Liver (tissue), 8 donors: ENCODE measurements at regions not wholly inside any gene's neighbourhood (a gene's known extent, or its start where the extent isn't known, plus 50 kb on each side); places are given as distances from the start of the nearest gene placed in this dataset.

ENCODE experiments used
- DNase-seq: peaks from one replicate; pipeline ENCODE4 v3.0.0-alpha.2; 2017; ENCODE audit warnings: low spot score
- H3K27ac ChIP-seq, 2 donors: one replicate each; pipeline ENCODE4 v1.7.0; 2013; ENCODE audit warnings: inconsistent platforms in 2 of 2, low read length in 2 of 2, control low read depth in 1 of 2, low read depth in 1 of 2, mild to moderate bottlenecking in 1 of 2
- H3K27me3 ChIP-seq, 4 donors: one replicate each; pipeline versions ENCODE4 v1.6.1 to v1.7.0; 2013; ENCODE audit warnings: low read length in 3 of 4, inconsistent platforms in 1 of 4, mild to moderate bottlenecking in 1 of 4, moderate library complexity in 1 of 4; ENCODE audit not compliant: control insufficient read depth in 4 of 4, insufficient read depth in 4 of 4
- H3K36me3 ChIP-seq, 4 donors: one replicate each; pipeline versions ENCODE4 v1.6.1 to v1.7.0; 2013; ENCODE audit warnings: low read length in 3 of 4, mild to moderate bottlenecking in 3 of 4, low read depth in 1 of 4, moderate library complexity in 1 of 4; ENCODE audit not compliant: control insufficient read depth in 4 of 4, insufficient read depth in 3 of 4
- H3K4me1 ChIP-seq, 4 donors: one replicate each; pipeline versions ENCODE4 v1.6.1 to v1.7.0; 2013; ENCODE audit warnings: low read length in 3 of 4, mild to moderate bottlenecking in 3 of 4, moderate library complexity in 1 of 4; ENCODE audit not compliant: control insufficient read depth in 4 of 4, insufficient read depth in 4 of 4
- H3K4me3 ChIP-seq, 3 donors: one replicate each; pipeline versions ENCODE4 v1.6.1 to v1.7.0; 2013; ENCODE audit warnings: low read length in 3 of 3, control low read depth in 1 of 3, low read depth in 1 of 3, mild to moderate bottlenecking in 1 of 3
- H3K9ac ChIP-seq, 2 donors: one replicate each; pipeline ENCODE4 v1.7.0; 2013; ENCODE audit warnings: low read length in 2 of 2, mild to moderate bottlenecking in 2 of 2, moderate library complexity in 2 of 2, control low read depth in 1 of 2, low read depth in 1 of 2
- H3K9me3 ChIP-seq, 4 donors: one replicate each; pipeline versions ENCODE4 v1.6.1 to v1.7.0; 2013; ENCODE audit warnings: low read length in 3 of 4; ENCODE audit not compliant: control insufficient read depth in 4 of 4
- ATF3 ChIP-seq: IDR thresholded peaks from 2 replicates; pipeline ENCODE4 v1.6.1; 2016; ENCODE audit warnings: antibody characterized with exemption
- CTCF ChIP-seq: fragments of 150-350 bp; IDR thresholded peaks from 2 replicates; pipeline ENCODE4 v1.5.1; 2017; ENCODE audit warnings: improper control_type of control experiment, low read depth, low read length; ENCODE audit not compliant: missing input control
- EGR1 ChIP-seq, 2 donors: IDR thresholded peaks; 2 replicates each; pipeline ENCODE4 v1.6.1; 2016 to 2018; ENCODE audit warnings: antibody characterized with exemption in 2 of 2, low read depth in 2 of 2
- FOXA1 ChIP-seq: IDR thresholded peaks from 2 replicates; pipeline ENCODE4 v1.6.1; 2016; ENCODE audit warnings: antibody characterized with exemption
- FOXA2 ChIP-seq: IDR thresholded peaks from 2 replicates; pipeline ENCODE4 v1.6.1; 2016; ENCODE audit warnings: antibody characterized with exemption
- GABPA ChIP-seq, 2 donors: IDR thresholded peaks in 1 of 2; conservative IDR thresholded peaks in 1 of 2; 2 replicates each; pipeline ENCODE4 v1.6.1; 2016; ENCODE audit warnings: antibody characterized with exemption in 2 of 2, mild to moderate bottlenecking in 1 of 2, moderate library complexity in 1 of 2
- HNF4A ChIP-seq, 2 donors: conservative IDR thresholded peaks; 2 replicates each; pipeline ENCODE4 v1.6.1; 2016; ENCODE audit warnings: antibody characterized with exemption in 2 of 2, mild to moderate bottlenecking in 2 of 2
- HNF4G ChIP-seq: IDR thresholded peaks from 2 replicates; pipeline ENCODE4 v1.6.1; 2016; ENCODE audit warnings: antibody characterized with exemption
- JUND ChIP-seq, 2 donors: IDR thresholded peaks; 2 replicates each; pipeline ENCODE4 v1.6.1; 2016; ENCODE audit warnings: antibody characterized with exemption in 2 of 2
- MAX ChIP-seq: IDR thresholded peaks from 2 replicates; pipeline ENCODE4 v1.6.1; 2016; ENCODE audit warnings: antibody characterized with exemption
- NR2F2 ChIP-seq: IDR thresholded peaks from 2 replicates; pipeline ENCODE4 v1.6.1; 2016; ENCODE audit warnings: antibody characterized with exemption
- RAD21 ChIP-seq, 2 donors: IDR thresholded peaks; 2 replicates each; pipeline ENCODE4 v1.6.1; 2016; ENCODE audit warnings: antibody characterized with exemption in 2 of 2, mild to moderate bottlenecking in 2 of 2
- REST ChIP-seq: IDR thresholded peaks from 2 replicates; pipeline ENCODE4 v1.6.1; 2016; ENCODE audit warnings: antibody characterized with exemption, mild to moderate bottlenecking
- RXRA ChIP-seq, 2 donors: IDR thresholded peaks; 2 replicates each; pipeline ENCODE4 v1.6.1; 2017 to 2018; ENCODE audit warnings: antibody characterized with exemption in 2 of 2, mild to moderate bottlenecking in 1 of 2
- SP1 ChIP-seq: IDR thresholded peaks from 2 replicates; pipeline ENCODE4 v1.6.1; 2018; ENCODE audit warnings: antibody characterized with exemption, mild to moderate bottlenecking
- TAF1 ChIP-seq: conservative IDR thresholded peaks from 2 replicates; pipeline ENCODE4 v1.6.1; 2016; ENCODE audit warnings: antibody characterized with exemption, mild to moderate bottlenecking
- YY1 ChIP-seq: IDR thresholded peaks from 2 replicates; pipeline ENCODE4 v1.6.1; 2016; ENCODE audit warnings: antibody characterized with exemption, mild to moderate bottlenecking
- ZBTB33 ChIP-seq: IDR thresholded peaks from 2 replicates; pipeline ENCODE4 v1.6.1; 2016; ENCODE audit warnings: antibody characterized with exemption
- WGBS: extraction: QIAGEN DNeasy Blood & Tissue Kit; methylation state at CpG from one replicate; pipeline ENCODE4 v1.1.7; 2013; 5-methylcytosine and 5-hydroxymethylcytosine counted together
- donor health status: healthy.
- donor health status: healthy.
- donor health status: healthy.
- donor health status: healthy.
- donor health status: healthy.

- no peaks in the 10 kb centered on the region for H3K36me3 ChIP-seq
- H3K4me1 ChIP-seq: no peaks in the 10 kb centered on the region
- peaks cover 0 to 9% (median 3%) of the 10 kb centered on the region in 4 donors for H3K9me3 ChIP-seq
- no peak overlapping the region for H3K9ac ChIP-seq
- WGBS: 91% methylated on average over 2 of the region's 2 CpGs
- TF ChIP-seq ATF3 (no peak), ZBTB33 (no peak), HNF4A (conservative IDR thresholded peaks at IDR 0.05) (no peak), YY1 (no peak), JUND (IDR thresholded peaks at IDR 0.05) (no peak), RXRA (IDR thresholded peaks at IDR 0.05) (no peak), GABPA (IDR thresholded peaks at IDR 0.05 in 1 of 2, conservative IDR thresholded peaks at IDR 0.05 in 1 of 2) (no peak), FOXA2 (no peak), CTCF (no peak), HNF4G (no peak)
- H3K27ac ChIP-seq: no peak overlapping the region
- DNase-seq: no peak
- H3K4me3 ChIP-seq: no peak overlapping the region
- H3K27me3 ChIP-seq: no peaks in the 10 kb centered on the region
Measured at GRCh38 chrX:45368705-45369104, 168.0 kb upstream of the DIPK2B start.

GRCh38 chrX:45363596-45363995 lies 162.9 kb upstream of the DIPK2B start:
- DNase-seq: no peak
- H3K9ac ChIP-seq: no peak overlapping the region
- H3K27me3 ChIP-seq: peaks cover 0 to under 1% (median 0%) of the 10 kb centered on the region in 4 donors
- peaks cover 0 to 4% (median 0%) of the 10 kb centered on the region in 4 donors for H3K9me3 ChIP-seq
- no peaks in the 10 kb centered on the region for H3K4me1 ChIP-seq
- TF ChIP-seq FOXA1 (no peak), EGR1 (IDR thresholded peaks at IDR 0.05; ENCODE audit: low read depth in 2 of 2) (no peak), YY1 (no peak), HNF4A (conservative IDR thresholded peaks at IDR 0.05) (no peak), ZBTB33 (no peak), ATF3 (no peak), SP1 (no peak), NR2F2 (no peak), GABPA (IDR thresholded peaks at IDR 0.05 in 1 of 2, conservative IDR thresholded peaks at IDR 0.05 in 1 of 2) (no peak), MAX (no peak), TAF1 (no peak), FOXA2 (no peak), JUND (IDR thresholded peaks at IDR 0.05) (no peak), HNF4G (no peak), REST (no peak), RAD21 (IDR thresholded peaks at IDR 0.05) (no peak), RXRA (IDR thresholded peaks at IDR 0.05) (no peak)
- no peak overlapping the region for H3K27ac ChIP-seq
- WGBS: 84% methylated on average over 4 of the region's 4 CpGs
- no peaks in the 10 kb centered on the region for H3K36me3 ChIP-seq
- H3K4me3 ChIP-seq: no peak overlapping the region
